LoVo (cell line): ENCODE measurements at regions not wholly inside any gene's neighbourhood (a gene's known extent, or its start where the extent isn't known, plus 50 kb on each side); places are given as distances from the start of the nearest gene placed in this dataset.
A peak's percentile ranks its signal among the peaks of the same experiment; 100 is the strongest.
"Not testable (repeated sequence)": the region's sequence is repeated elsewhere in the genome, so short reads cannot be mapped to it uniquely, and the experiment has no call there.

Experiments used
- DNase-seq: peaks from one replicate; pipeline ENCODE4 v3.0.0-alpha.2; 2016; ENCODE audit warnings: low spot score

- no peak for DNase-seq
Observed at GRCh38 chr1:209109001-209109785, 474.3 kb upstream of the CAMK1G start.

- no peak for DNase-seq
Observed at GRCh38 chr1:209113521-209113920, 470.0 kb upstream of the CAMK1G start.

- DNase-seq, result no peak
Observed at GRCh38 chr1:209116705-209117104, 466.8 kb upstream of the CAMK1G start.

- no peak for DNase-seq
Observed at GRCh38 chr1:209123601-209124000, 459.9 kb upstream of the CAMK1G start.

- not testable (repeated sequence) for DNase-seq
Observed at GRCh38 chr1:209129091-209129490, 454.4 kb upstream of the CAMK1G start.

GRCh38 chr1:209130886-209131285 is 452.6 kb upstream of the CAMK1G start:
- no peak for DNase-seq

- no peak for DNase-seq
Observed at GRCh38 chr1:209132736-209133467, 450.6 kb upstream of the CAMK1G start.

- DNase-seq, result no peak
Observed at GRCh38 chr1:209134001-209134400, 449.5 kb upstream of the CAMK1G start.

GRCh38 chr1:209143916-209144315 is 439.6 kb upstream of the CAMK1G start:
- no peak for DNase-seq

- DNase-seq, result peak; percentile 31
Observed at GRCh38 chr1:209150114-209150513, 433.4 kb upstream of the CAMK1G start.

GRCh38 chr1:209153411-209153810 is 430.1 kb upstream of the CAMK1G start:
- DNase-seq, result no peak

- DNase-seq, result no peak
Observed at GRCh38 chr1:209154912-209155311, 428.6 kb upstream of the CAMK1G start.

- DNase-seq, result no peak
Observed at GRCh38 chr1:209155546-209155945, 428.0 kb upstream of the CAMK1G start.

GRCh38 chr1:209156991-209157390 is 426.5 kb upstream of the CAMK1G start:
- DNase-seq, result no peak

GRCh38 chr1:209157546-209158249 is 425.8 kb upstream of the CAMK1G start:
- DNase-seq, result no peak

- DNase-seq, result no peak
Observed at GRCh38 chr1:209158851-209159250, 424.7 kb upstream of the CAMK1G start.

GRCh38 chr1:209160230-209160629 is 423.3 kb upstream of the CAMK1G start:
- DNase-seq, result no peak

- DNase-seq, result no peak
Observed at GRCh38 chr1:209162651-209163050, 420.9 kb upstream of the CAMK1G start.

- DNase-seq, result peak; percentile 57
Observed at GRCh38 chr1:209168204-209168603, 415.3 kb upstream of the CAMK1G start.

- no peak for DNase-seq
Observed at GRCh38 chr1:209171151-209171550, 412.4 kb upstream of the CAMK1G start.

- DNase-seq, result no peak
Observed at GRCh38 chr1:209172286-209172685, 411.2 kb upstream of the CAMK1G start.

- DNase-seq, result not testable (repeated sequence)
Observed at GRCh38 chr1:209172792-209173542, 410.5 kb upstream of the CAMK1G start.
